B cell (primary cell): ENCODE measurements at regions not wholly inside any gene's neighbourhood (a gene's known extent, or its start where the extent isn't known, plus 50 kb on each side); places are given as distances from the start of the nearest gene placed in this dataset.

Experiments used
- CTCF ChIP-seq: fragments of 200-600 bp; IDR thresholded peaks from one replicate; pipeline ENCODE4 v1.8.0; 2022; ENCODE audit warnings: antibody characterized with exemption, mild to moderate bottlenecking
- EZH2 ChIP-seq: IDR thresholded peaks from 2 replicates; pipeline ENCODE4 v1.6.1; 2012; ENCODE audit warnings: borderline replicate concordance, low read depth, mild to moderate bottlenecking, moderate library complexity, low read length; ENCODE audit not compliant: insufficient read depth, poor library complexity, severe bottlenecking

- TF ChIP-seq CTCF, result no peak
- TF ChIP-seq EZH2, result no peak
These were observed 475.1 kb downstream of the SHQ1 start for GRCh38 chr3:72373139-72373538.
